Astrocyte (in vitro differentiated cells and primary cell): ENCODE measurements at regions not wholly inside any gene's neighbourhood (a gene's known extent, or its start where the extent isn't known, plus 50 kb on each side); places are given as distances from the start of the nearest gene placed in this dataset.
"Not testable (repeated sequence)": the region's sequence is repeated elsewhere in the genome, so short reads cannot be mapped to it uniquely, and the experiment has no call there.

ENCODE experiments used
- DNase-seq: peaks from one replicate; pipeline ENCODE4 v3.0.0-alpha.2; 2010; ENCODE audit warnings: low read depth
- FAIRE-seq: peaks from 2 replicates; lab custom pipeline; 2011; peaks lifted over from hg19 to GRCh38; lab: Jason Lieb, UNC
- H2AFZ ChIP-seq: 2 replicates; pipeline ENCODE4 v1.6.0; 2012; ENCODE audit warnings: low read depth, low read length, inconsistent platforms
- H3K27ac ChIP-seq: 2 replicates; pipeline ENCODE4 v1.5.1; 2011; ENCODE audit warnings: low read depth, low read length, inconsistent platforms
- H3K27me3 ChIP-seq: 2 replicates; pipeline ENCODE4 v1.6.0; 2011; ENCODE audit warnings: low read length, inconsistent platforms; ENCODE audit not compliant: insufficient read depth
- H3K36me3 ChIP-seq: 2 replicates; pipeline ENCODE4 v1.5.1; 2011; ENCODE audit warnings: low read length, inconsistent platforms; ENCODE audit not compliant: insufficient read depth
- H3K4me1 ChIP-seq: 2 replicates; pipeline ENCODE4 v1.5.1; 2011; ENCODE audit warnings: low read length, inconsistent platforms; ENCODE audit not compliant: insufficient read depth
- H3K4me2 ChIP-seq: 2 replicates; pipeline ENCODE4 v1.6.0; 2012; ENCODE audit warnings: low read length, inconsistent platforms
- H3K4me3 ChIP-seq: 2 replicates; pipeline ENCODE4 v1.5.1; 2011; ENCODE audit warnings: low read depth, mild to moderate bottlenecking, low read length, inconsistent platforms; ENCODE audit not compliant: insufficient read depth
- H3K79me2 ChIP-seq: 2 replicates; pipeline ENCODE4 v1.6.0; 2012; ENCODE audit warnings: mild to moderate bottlenecking, low read length, inconsistent platforms; ENCODE audit not compliant: insufficient read depth
- H3K9ac ChIP-seq: 2 replicates; pipeline ENCODE4 v1.6.0; 2012; ENCODE audit warnings: mild to moderate bottlenecking, low read length, inconsistent platforms
- H3K9me3 ChIP-seq: 2 replicates; pipeline ENCODE4 v1.5.1; 2012; ENCODE audit warnings: low read depth, mild to moderate bottlenecking, low read length, inconsistent platforms; ENCODE audit not compliant: insufficient read depth
- H4K20me1 ChIP-seq: 2 replicates; pipeline ENCODE4 v1.6.0; 2012; ENCODE audit warnings: low read length, inconsistent platforms; ENCODE audit not compliant: insufficient read depth
- H3K27ac Mint-ChIP-seq: one replicate; pipeline ENCODE4 v1.8.0; 2021; ENCODE audit warnings: mild to moderate bottlenecking, mixed read lengths; ENCODE audit not compliant: unreplicated experiment
- H3K27me3 Mint-ChIP-seq: one replicate; pipeline ENCODE4 v1.8.0; 2021; ENCODE audit warnings: low read depth, mixed read lengths; ENCODE audit not compliant: unreplicated experiment
- H3K36me3 Mint-ChIP-seq: one replicate; pipeline ENCODE4 v1.8.0; 2021; ENCODE audit warnings: low read depth, mixed read lengths; ENCODE audit not compliant: unreplicated experiment
- H3K4me1 Mint-ChIP-seq: one replicate; pipeline ENCODE4 v1.8.0; 2021; ENCODE audit warnings: low read depth, mixed read lengths; ENCODE audit not compliant: unreplicated experiment
- H3K4me3 Mint-ChIP-seq: one replicate; pipeline ENCODE4 v1.8.0; 2021; ENCODE audit warnings: mild to moderate bottlenecking, moderate library complexity, mixed read lengths; ENCODE audit not compliant: unreplicated experiment
- H3K9me3 Mint-ChIP-seq: one replicate; pipeline ENCODE4 v1.8.0; 2021; ENCODE audit warnings: mild to moderate bottlenecking, mixed read lengths; ENCODE audit not compliant: unreplicated experiment
- CTCF ChIP-seq: IDR thresholded peaks from 2 replicates; pipeline ENCODE4 v1.5.1; 2011; ENCODE audit warnings: low read depth, mild to moderate bottlenecking, inconsistent platforms, low read length, moderate library complexity; ENCODE audit not compliant: insufficient read depth
- EZH2 ChIP-seq: IDR thresholded peaks from 2 replicates; pipeline ENCODE4 v1.6.1; 2012; ENCODE audit warnings: mild to moderate bottlenecking, low read length, inconsistent platforms; ENCODE audit not compliant: insufficient read depth

GRCh38 chr6:159631886-159632285, 61.2 kb downstream of the SOD2 start:
- H3K27ac Mint-ChIP-seq, result no peak overlapping the region
- Histone ChIP-seq H3K36me3 (no peaks in the 10 kb centered on the region), H3K4me1 (no peaks in the 10 kb centered on the region), H3K27me3 (no peaks in the 10 kb centered on the region), H3K79me2 (no peaks in the 10 kb centered on the region), H3K4me2 (no peak overlapping the region), H3K9ac (no peak overlapping the region), H3K9me3 (no peaks in the 10 kb centered on the region), H3K27ac (no peak overlapping the region), H3K4me3 (no peak overlapping the region), H4K20me1 (no peaks in the 10 kb centered on the region), H2AFZ (no peak overlapping the region)
- no peaks in the 10 kb centered on the region for H3K4me1 Mint-ChIP-seq
- no peak for TF ChIP-seq EZH2
- no peaks in the 10 kb centered on the region for H3K9me3 Mint-ChIP-seq
- no peak for FAIRE-seq
- peaks cover 2% of the 10 kb centered on the region for H3K36me3 Mint-ChIP-seq
- DNase-seq, result no peak
- no peak overlapping the region for H3K4me3 Mint-ChIP-seq
- H3K27me3 Mint-ChIP-seq, result no peaks in the 10 kb centered on the region

DNA sequence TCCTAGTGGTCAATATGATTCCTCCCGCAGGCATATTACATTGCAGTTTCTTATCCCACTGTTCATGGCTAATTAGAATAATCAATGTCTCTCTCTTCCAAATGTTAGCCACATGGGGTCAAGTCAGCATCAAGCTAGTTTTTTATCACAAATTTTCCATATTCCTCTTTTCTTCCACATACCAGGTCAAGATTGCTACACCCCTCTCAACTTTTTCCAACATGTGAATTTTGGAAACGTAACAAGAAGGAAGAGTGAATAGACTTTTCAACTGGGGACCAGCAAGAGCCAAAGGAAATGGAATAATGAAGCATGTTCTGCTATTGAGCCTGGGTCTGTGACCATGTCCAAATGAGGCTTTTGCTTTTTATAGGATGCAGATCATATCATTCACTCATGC, 65.1 kb downstream of the SOD2 start:
- Histone ChIP-seq H3K4me1 (no peaks in the 10 kb centered on the region), H3K9me3 (no peaks in the 10 kb centered on the region), H3K27me3 (no peaks in the 10 kb centered on the region), H3K36me3 (no peaks in the 10 kb centered on the region), H3K79me2 (no peaks in the 10 kb centered on the region), H4K20me1 (no peaks in the 10 kb centered on the region), H3K4me2 (no peak overlapping the region), H2AFZ (no peak overlapping the region), H3K4me3 (no peak overlapping the region), H3K9ac (no peak overlapping the region), H3K27ac (no peak overlapping the region)
- Mint-ChIP-seq H3K36me3 (peaks cover 2% of the 10 kb centered on the region), H3K27ac (no peak overlapping the region), H3K4me3 (no peak overlapping the region), H3K9me3 (no peaks in the 10 kb centered on the region), H3K4me1 (no peaks in the 10 kb centered on the region), H3K27me3 (no peaks in the 10 kb centered on the region)
- no peak for DNase-seq
- TF ChIP-seq EZH2, result no peak
- FAIRE-seq, result no peak

GRCh38 chr6:159626506-159626905, 66.5 kb downstream of the SOD2 start:
- not testable (repeated sequence) for H3K36me3 ChIP-seq, H3K4me3 Mint-ChIP-seq, FAIRE-seq, H4K20me1 ChIP-seq, H3K9me3 ChIP-seq, H3K4me1 Mint-ChIP-seq, H3K27me3 ChIP-seq, H3K27ac Mint-ChIP-seq, H3K4me3 ChIP-seq, H3K27ac ChIP-seq, H3K27me3 Mint-ChIP-seq, DNase-seq, H3K9ac ChIP-seq, H3K9me3 Mint-ChIP-seq, H2AFZ ChIP-seq, H3K36me3 Mint-ChIP-seq, H3K4me2 ChIP-seq, H3K79me2 ChIP-seq, H3K4me1 ChIP-seq

DNA sequence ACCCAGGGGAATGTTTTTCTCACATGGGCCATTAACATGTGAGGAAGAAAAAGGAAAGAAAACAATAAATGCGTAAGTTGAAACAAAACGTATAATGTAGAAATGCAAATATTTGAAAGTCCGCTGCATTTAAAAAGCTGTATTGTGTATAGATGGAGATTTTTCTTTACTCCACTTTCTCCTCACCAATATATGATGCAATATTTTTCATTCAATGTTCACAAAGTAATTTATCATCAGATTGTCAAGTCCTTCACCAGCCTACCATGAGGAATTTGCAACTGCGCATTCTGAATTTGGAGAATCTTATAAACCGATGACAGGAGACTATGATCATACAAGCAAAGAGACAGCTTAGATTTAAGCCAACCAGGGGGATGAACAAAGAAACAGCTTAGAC, 69.9 kb downstream of the SOD2 start:
- H3K4me1 Mint-ChIP-seq, result no peaks in the 10 kb centered on the region
- no peak overlapping the region for H2AFZ ChIP-seq
- H3K9me3 Mint-ChIP-seq, result no peaks in the 10 kb centered on the region
- FAIRE-seq (no peak), DNase-seq (no peak)
- H3K4me3 ChIP-seq, result no peak overlapping the region
- no peaks in the 10 kb centered on the region for H4K20me1 ChIP-seq
- TF ChIP-seq EZH2 (no peak), CTCF (no peak)
- no peak overlapping the region for H3K4me3 Mint-ChIP-seq
- H3K36me3 Mint-ChIP-seq, result no peaks in the 10 kb centered on the region
- no peaks in the 10 kb centered on the region for H3K36me3 ChIP-seq
- H3K4me1 ChIP-seq, result no peaks in the 10 kb centered on the region
- no peaks in the 10 kb centered on the region for H3K9me3 ChIP-seq
- H3K27me3 Mint-ChIP-seq, result peaks cover 5% of the 10 kb centered on the region
- H3K27ac ChIP-seq, result no peak overlapping the region
- no peak overlapping the region for H3K4me2 ChIP-seq
- H3K79me2 ChIP-seq, result no peaks in the 10 kb centered on the region
- H3K27me3 ChIP-seq, result no peaks in the 10 kb centered on the region
- H3K9ac ChIP-seq, result no peak overlapping the region
- H3K27ac Mint-ChIP-seq, result no peak overlapping the region
